Endothelial cell of umbilical vein (primary cell): ENCODE measurements at regions not wholly inside any gene's neighbourhood (a gene's known extent, or its start where the extent isn't known, plus 50 kb on each side); places are given as distances from the start of the nearest gene placed in this dataset.

Experiments used
- BruUV-seq: library from RNA; stranded (reverse); fragments of 400-500 nt; replicated peaks from 2 replicates; lab custom pipeline; 2021; lab: Mats Ljungman, UMichigan
- CTCF ChIA-PET: fragments of 300-600, 350-600 bp; sonication (Branson Sonifier 250); formaldehyde crosslinking; loops from one replicate; lab custom pipeline; 2021; ENCODE audit warnings: antibody characterized with exemption, inconsistent platforms; lab: Charles Lee
- POLR2A ChIA-PET: fragments of 300-600, 350-600 bp; sonication (Branson Sonifier 250); formaldehyde crosslinking; loops from one replicate; lab custom pipeline; 2021; ENCODE audit warnings: antibody characterized with exemption, inconsistent platforms; lab: Charles Lee
- DNase-seq: peaks from one replicate; pipeline ENCODE4 v3.0.0-alpha.2; 2011; ENCODE audit warnings: low read depth, low spot score
- FAIRE-seq: peaks from 2 replicates; lab custom pipeline; 2011; peaks lifted over from hg19 to GRCh38; lab: Jason Lieb, UNC
- H2AFZ ChIP-seq: 2 replicates; pipeline ENCODE4 v1.6.0; 2012; ENCODE audit warnings: low read depth, low read length, control low read depth, inconsistent platforms
- H3K27ac ChIP-seq: 2 replicates; pipeline ENCODE4 v1.5.1; 2011; ENCODE audit warnings: low read depth, mild to moderate bottlenecking, control low read depth, low read length, moderate library complexity; ENCODE audit not compliant: insufficient read depth
- H3K27me3 ChIP-seq, 2 experiments: 2 replicates each; pipeline versions ENCODE4 v1.6.0 to v1.6.1; 2011; ENCODE audit warnings: low read length in 2 of 2, mixed read lengths in 1 of 2; ENCODE audit not compliant: control insufficient read depth in 2 of 2, insufficient read depth in 2 of 2
- H3K36me3 ChIP-seq, 2 experiments: 2 replicates in 1 of 2; 3 replicates in 1 of 2; pipeline ENCODE4 v1.5.1; 2011; ENCODE audit warnings: low read length in 2 of 2, mild to moderate bottlenecking in 1 of 2, moderate library complexity in 1 of 2; ENCODE audit not compliant: control insufficient read depth in 2 of 2, insufficient read depth in 2 of 2; ENCODE audit errors: extremely low read depth in 1 of 2
- H3K4me1 ChIP-seq: 3 replicates; pipeline ENCODE4 v1.5.1; 2011; ENCODE audit warnings: mild to moderate bottlenecking, low read length; ENCODE audit not compliant: control insufficient read depth, insufficient read depth; ENCODE audit errors: extremely low read depth
- H3K4me2 ChIP-seq: 2 replicates; pipeline ENCODE4 v1.6.1; 2011; ENCODE audit warnings: low read length, control low read depth, mixed read lengths; ENCODE audit not compliant: insufficient read depth
- H3K4me3 ChIP-seq, 3 experiments: fragments of 200-600 bp in 1 of 3; sonication (generic), shearing (Covaris generic) in 1 of 3; replicated peaks in 1 of 3; 2 replicates each; pipeline ENCODE4 v1.5.1; 2011 to 2016; ENCODE audit warnings: control low read depth in 3 of 3, low read length in 3 of 3, mild to moderate bottlenecking in 2 of 3, inconsistent platforms in 1 of 3, low read depth in 1 of 3, moderate library complexity in 1 of 3; ENCODE audit not compliant: insufficient read depth in 1 of 3
- H3K79me2 ChIP-seq: 2 replicates; pipeline ENCODE4 v1.6.0; 2012; ENCODE audit warnings: low read length, inconsistent platforms; ENCODE audit not compliant: control insufficient read depth, insufficient read depth
- H3K9ac ChIP-seq: replicated peaks from 2 replicates; pipeline ENCODE3; 2011; ENCODE audit warnings: low read length, control low read depth; ENCODE audit not compliant: insufficient read depth; ENCODE audit errors: extremely low read depth
- H3K9me1 ChIP-seq: replicated peaks from 3 replicates; pipeline ENCODE4 v1.6.0; 2011; ENCODE audit warnings: mild to moderate bottlenecking, low read length; ENCODE audit not compliant: control insufficient read depth, insufficient read depth; ENCODE audit errors: extremely low read depth
- H3K9me3 ChIP-seq: replicated peaks from 2 replicates; pipeline ENCODE4 v1.5.1; 2012; ENCODE audit warnings: low read length, inconsistent platforms; ENCODE audit not compliant: control insufficient read depth, insufficient read depth
- H4K20me1 ChIP-seq: replicated peaks from 2 replicates; pipeline ENCODE3; 2011; ENCODE audit warnings: mild to moderate bottlenecking, low read length; ENCODE audit not compliant: control insufficient read depth, insufficient read depth; ENCODE audit errors: extremely low read depth
- EZH2 ChIP-seq: IDR thresholded peaks from 2 replicates; pipeline ENCODE4 v1.6.1; 2012; ENCODE audit warnings: borderline replicate concordance, low read depth, mild to moderate bottlenecking, moderate library complexity, low read length, inconsistent platforms; ENCODE audit not compliant: severe bottlenecking
- FOS ChIP-seq: IDR thresholded peaks from 2 replicates; pipeline ENCODE4 v1.6.1; 2011; ENCODE audit warnings: mild to moderate bottlenecking, low read length, moderate library complexity, borderline replicate concordance; ENCODE audit not compliant: insufficient read depth
- GATA2 ChIP-seq: IDR thresholded peaks from 2 replicates; pipeline ENCODE4 v1.7.0; 2011; ENCODE audit warnings: low read depth, mild to moderate bottlenecking, moderate library complexity, mixed read lengths, low read length; ENCODE audit not compliant: insufficient read length, insufficient read depth
- JUN ChIP-seq: IDR thresholded peaks from 2 replicates; pipeline ENCODE4 v1.6.1; 2011; ENCODE audit warnings: borderline replicate concordance, low read depth; ENCODE audit not compliant: insufficient read length, insufficient read depth
- MYC ChIP-seq: IDR thresholded peaks from one replicate; pipeline ENCODE4 v1.6.1; 2011; ENCODE audit warnings: mild to moderate bottlenecking, low read depth, low read length
- POLR2A ChIP-seq: IDR thresholded peaks from 2 replicates; pipeline ENCODE4 v1.6.1; 2012; ENCODE audit warnings: low read depth, mild to moderate bottlenecking, control low read depth, low read length
- POLR2AphosphoS5 ChIP-seq: IDR thresholded peaks from 2 replicates; pipeline ENCODE4 v1.6.1; 2012; ENCODE audit warnings: low read depth, mild to moderate bottlenecking, control low read depth, low read length, moderate library complexity; ENCODE audit not compliant: insufficient read depth
- dilution Hi-C: fragments of 300-500 bp; cut with MboI; formaldehyde crosslinking; loops from one replicate; pipeline ENCODE4 v1.15.0; 2019; ENCODE audit warnings: low sequenced_read_pairs; ENCODE audit not compliant: extremely low pct_ligation_motif_present
- intact Hi-C: fragments of 100-400 bp; cut with micrococcal nuclease; formaldehyde crosslinking; loops from one replicate; pipeline ENCODE4 v1.10.0; 2022
- TF ChIP-seq, protein P1 (sequence below): IDR thresholded peaks from 2 replicates; pipeline ENCODE4 v1.6.1; 2011; ENCODE audit not compliant: insufficient read depth, insufficient read length
- TF ChIP-seq, protein P2 (sequence below), 2 donors: IDR thresholded peaks; 1 replicate in 1 of 2; 2 replicates in 1 of 2; pipeline ENCODE4 v1.5.1; 2011; ENCODE audit warnings: low read length in 2 of 2, mild to moderate bottlenecking in 2 of 2, moderate library complexity in 2 of 2, control low read depth in 1 of 2, inconsistent platforms in 1 of 2, low read depth in 1 of 2; ENCODE audit not compliant: insufficient read depth in 1 of 2; ENCODE audit errors: extremely low read depth in 1 of 2

DNA sequence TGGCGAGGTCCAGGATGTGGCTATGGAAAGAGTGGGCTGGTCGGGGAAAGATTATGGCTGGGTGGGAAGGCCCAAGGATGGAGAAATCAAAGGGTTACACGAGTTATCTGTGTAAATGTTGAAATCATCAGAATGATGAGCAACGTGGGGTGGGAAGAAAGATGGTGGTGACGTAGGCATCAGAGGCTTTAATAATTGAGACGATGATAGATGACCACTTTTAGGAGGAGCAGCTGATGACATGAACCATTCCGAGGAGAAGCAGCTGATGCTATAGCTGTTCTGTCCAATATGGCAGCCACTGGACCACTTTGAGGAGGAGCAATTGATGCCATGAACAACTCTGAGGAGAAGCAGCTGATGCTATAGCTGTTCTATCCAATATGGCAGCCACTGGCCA lies 141.2 kb downstream of the USP31 start:
- FAIRE-seq (no peak), DNase-seq (no peak)
- no peak overlapping the region for H3K27ac ChIP-seq
- CTCF ChIA-PET: no interaction called here
- no peak for TF ChIP-seq POLR2AphosphoS5
- no peaks in the 10 kb centered on the region for H4K20me1 ChIP-seq
- no peaks in the 10 kb centered on the region for H3K4me1 ChIP-seq
- dilution Hi-C loops: no loop called here
- POLR2A ChIA-PET: no interaction called here
- H3K9me1 ChIP-seq: no peaks in the 10 kb centered on the region
- no peak overlapping the region for H3K4me3 ChIP-seq
- intact Hi-C loops: no loop called here
- no peaks in the 10 kb centered on the region for H3K36me3 ChIP-seq
- H3K79me2 ChIP-seq: no peaks in the 10 kb centered on the region
- H3K27me3 ChIP-seq: no peaks in the 10 kb centered on the region
- no peak overlapping the region for H3K9ac ChIP-seq
- no TSS peak for BruUV-seq
- H3K9me3 ChIP-seq: no peaks in the 10 kb centered on the region
- H3K4me2 ChIP-seq: no peak overlapping the region
- no peak overlapping the region for H2AFZ ChIP-seq

DNA sequence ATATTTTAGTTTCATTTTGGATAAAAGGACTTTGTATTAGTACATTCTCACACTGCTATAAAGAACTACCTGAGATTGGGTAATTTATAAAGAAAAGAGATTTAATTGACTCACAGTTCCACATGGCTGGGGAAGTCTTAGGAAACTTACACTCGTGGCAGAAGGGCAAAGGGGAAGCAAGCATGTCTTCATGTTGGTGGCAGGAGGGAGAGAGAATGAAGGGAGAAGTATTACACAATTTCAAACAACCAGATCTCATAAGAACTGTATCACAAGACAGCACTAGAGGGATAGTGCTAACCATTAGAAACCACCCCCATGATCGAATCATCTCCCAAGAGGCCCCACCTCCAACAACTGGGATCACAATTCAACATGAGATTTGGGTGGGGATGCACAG lies 142.9 kb downstream of the USP31 start:
- BruUV-seq: no TSS peak
- DNase-seq (no peak), FAIRE-seq (no peak)
- no peaks in the 10 kb centered on the region for H3K9me1 ChIP-seq
- no peak for TF ChIP-seq MYC
- no peak for TF ChIP-seq GATA2
- TF ChIP-seq POLR2AphosphoS5: no peak
- TF ChIP-seq, protein P1, sequence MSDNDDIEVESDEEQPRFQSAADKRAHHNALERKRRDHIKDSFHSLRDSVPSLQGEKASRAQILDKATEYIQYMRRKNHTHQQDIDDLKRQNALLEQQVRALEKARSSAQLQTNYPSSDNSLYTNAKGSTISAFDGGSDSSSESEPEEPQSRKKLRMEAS: no peak
- TF ChIP-seq FOS: no peak
- TF ChIP-seq JUN: no peak
- TF ChIP-seq, protein P2, sequence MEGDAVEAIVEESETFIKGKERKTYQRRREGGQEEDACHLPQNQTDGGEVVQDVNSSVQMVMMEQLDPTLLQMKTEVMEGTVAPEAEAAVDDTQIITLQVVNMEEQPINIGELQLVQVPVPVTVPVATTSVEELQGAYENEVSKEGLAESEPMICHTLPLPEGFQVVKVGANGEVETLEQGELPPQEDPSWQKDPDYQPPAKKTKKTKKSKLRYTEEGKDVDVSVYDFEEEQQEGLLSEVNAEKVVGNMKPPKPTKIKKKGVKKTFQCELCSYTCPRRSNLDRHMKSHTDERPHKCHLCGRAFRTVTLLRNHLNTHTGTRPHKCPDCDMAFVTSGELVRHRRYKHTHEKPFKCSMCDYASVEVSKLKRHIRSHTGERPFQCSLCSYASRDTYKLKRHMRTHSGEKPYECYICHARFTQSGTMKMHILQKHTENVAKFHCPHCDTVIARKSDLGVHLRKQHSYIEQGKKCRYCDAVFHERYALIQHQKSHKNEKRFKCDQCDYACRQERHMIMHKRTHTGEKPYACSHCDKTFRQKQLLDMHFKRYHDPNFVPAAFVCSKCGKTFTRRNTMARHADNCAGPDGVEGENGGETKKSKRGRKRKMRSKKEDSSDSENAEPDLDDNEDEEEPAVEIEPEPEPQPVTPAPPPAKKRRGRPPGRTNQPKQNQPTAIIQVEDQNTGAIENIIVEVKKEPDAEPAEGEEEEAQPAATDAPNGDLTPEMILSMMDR (IDR thresholded peaks at IDR 0.05; ENCODE audit: extremely low read depth in 1 of 2, insufficient read depth in 1 of 2, low read depth in 1 of 2, low read length in 2 of 2): no peak
- no peak for TF ChIP-seq EZH2
- no peak for TF ChIP-seq POLR2A
- no peaks in the 10 kb centered on the region for H3K36me3 ChIP-seq
- no peak overlapping the region for H3K9ac ChIP-seq
- ChIA-PET POLR2A (no interaction called here), CTCF (no interaction called here)
- no peaks in the 10 kb centered on the region for H4K20me1 ChIP-seq
- no peaks in the 10 kb centered on the region for H3K27me3 ChIP-seq
- H3K4me2 ChIP-seq: no peak overlapping the region
- no peak overlapping the region for H2AFZ ChIP-seq
- no peaks in the 10 kb centered on the region for H3K4me1 ChIP-seq
- no peak overlapping the region for H3K27ac ChIP-seq
- H3K9me3 ChIP-seq: no peaks in the 10 kb centered on the region
- H3K4me3 ChIP-seq: no peak overlapping the region
- dilution Hi-C loops: no loop called here
- H3K79me2 ChIP-seq: no peaks in the 10 kb centered on the region
- intact Hi-C loops: no loop called here
